ENCODE measurements at regions not wholly inside any gene's neighbourhood (a gene's known extent, or its start where the extent isn't known, plus 50 kb on each side); places are given as distances from the start of the nearest gene placed in this dataset.

DNA sequence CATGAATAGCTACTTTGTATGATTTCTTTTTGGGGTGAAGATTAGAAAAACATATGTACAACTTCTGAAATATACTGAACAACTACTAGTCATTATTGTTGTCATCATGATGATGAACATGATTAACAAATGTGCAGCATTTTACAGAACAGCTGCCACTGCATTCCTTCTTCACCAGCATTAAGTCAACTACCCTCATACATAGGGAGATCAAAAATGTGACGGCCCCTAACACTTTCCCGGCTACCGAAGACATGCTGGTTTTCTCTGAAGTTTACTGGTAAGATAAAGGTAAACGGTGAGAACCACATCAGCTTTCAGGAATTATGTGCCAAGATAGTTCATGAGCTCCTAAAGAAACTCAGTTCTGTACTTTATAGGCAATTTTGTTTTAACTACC lies 121.0 kb upstream of the LRATD1 start:
- TF ChIP-seq, protein P1, sequence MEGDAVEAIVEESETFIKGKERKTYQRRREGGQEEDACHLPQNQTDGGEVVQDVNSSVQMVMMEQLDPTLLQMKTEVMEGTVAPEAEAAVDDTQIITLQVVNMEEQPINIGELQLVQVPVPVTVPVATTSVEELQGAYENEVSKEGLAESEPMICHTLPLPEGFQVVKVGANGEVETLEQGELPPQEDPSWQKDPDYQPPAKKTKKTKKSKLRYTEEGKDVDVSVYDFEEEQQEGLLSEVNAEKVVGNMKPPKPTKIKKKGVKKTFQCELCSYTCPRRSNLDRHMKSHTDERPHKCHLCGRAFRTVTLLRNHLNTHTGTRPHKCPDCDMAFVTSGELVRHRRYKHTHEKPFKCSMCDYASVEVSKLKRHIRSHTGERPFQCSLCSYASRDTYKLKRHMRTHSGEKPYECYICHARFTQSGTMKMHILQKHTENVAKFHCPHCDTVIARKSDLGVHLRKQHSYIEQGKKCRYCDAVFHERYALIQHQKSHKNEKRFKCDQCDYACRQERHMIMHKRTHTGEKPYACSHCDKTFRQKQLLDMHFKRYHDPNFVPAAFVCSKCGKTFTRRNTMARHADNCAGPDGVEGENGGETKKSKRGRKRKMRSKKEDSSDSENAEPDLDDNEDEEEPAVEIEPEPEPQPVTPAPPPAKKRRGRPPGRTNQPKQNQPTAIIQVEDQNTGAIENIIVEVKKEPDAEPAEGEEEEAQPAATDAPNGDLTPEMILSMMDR (IDR thresholded peaks at IDR 0.05; ENCODE audit: low read depth, low read length, poor library complexity, severe bottlenecking): no peak
- TF ChIP-seq EZH2phosphoT487 (IDR thresholded peaks at IDR 0.05; ENCODE audit: borderline replicate concordance, low read length): no peak

Measured in DOHH2 (cell line).